BJ (cell line): ENCODE measurements at regions not wholly inside any gene's neighbourhood (a gene's known extent, or its start where the extent isn't known, plus 50 kb on each side); places are given as distances from the start of the nearest gene placed in this dataset.
"Not testable (repeated sequence)": the region's sequence is repeated elsewhere in the genome, so short reads cannot be mapped to it uniquely, and the experiment has no call there.

Source experiments
- CTCF ChIA-PET: fragments of 350-600 bp; formaldehyde crosslinking; extraction: SDS; loops from one replicate; lab custom pipeline; 2021; ENCODE audit warnings: antibody characterized with exemption, inconsistent platforms; lab: Yijun Ruan, JAX
- POLR2A ChIA-PET: fragments of 300-600 bp; sonication (Branson Sonifier 250); formaldehyde crosslinking; extraction: SDS; loops from one replicate; lab custom pipeline; 2021; ENCODE audit warnings: antibody characterized with exemption; lab: Charles Lee
- DNase-seq: peaks from one replicate; pipeline ENCODE4 v3.0.0-alpha.2; 2011; ENCODE audit warnings: low read depth
- H3K27me3 ChIP-seq: 2 replicates; pipeline ENCODE4 v1.6.0; 2011; ENCODE audit warnings: low read length; ENCODE audit not compliant: control insufficient read depth, insufficient read depth
- H3K36me3 ChIP-seq: 2 replicates; pipeline ENCODE4 v1.5.1; 2011; ENCODE audit warnings: low read length; ENCODE audit not compliant: control insufficient read depth, insufficient read depth
- H3K4me3 ChIP-seq: 2 replicates; pipeline ENCODE4 v1.5.1; 2011; ENCODE audit warnings: low read depth, mild to moderate bottlenecking, control low read depth, low read length
- CTCF ChIP-seq: IDR thresholded peaks from 2 replicates; pipeline ENCODE4 v1.5.1; 2011; ENCODE audit warnings: low read depth, mild to moderate bottlenecking, control low read depth, inconsistent platforms, low read length, moderate library complexity; ENCODE audit not compliant: insufficient read depth

GRCh38 chr2:16096962-16097361, 156.6 kb downstream of the MYCN start:
- Histone ChIP-seq H3K4me3 (no peak overlapping the region), H3K27me3 (no peaks in the 10 kb centered on the region), H3K36me3 (no peaks in the 10 kb centered on the region)
- DNase-seq = no peak
- POLR2A ChIA-PET = no interaction called here
- CTCF ChIA-PET = no interaction called here
- no peak for TF ChIP-seq CTCF

GRCh38 chr2:16095483-16095882, 155.1 kb downstream of the MYCN start:
- POLR2A ChIA-PET, CTCF ChIA-PET, H3K36me3 ChIP-seq, DNase-seq, H3K4me3 ChIP-seq, H3K27me3 ChIP-seq: not testable (repeated sequence)

GRCh38 chr2:16094811-16095210, 154.5 kb downstream of the MYCN start:
- Histone ChIP-seq H3K36me3 (no peaks in the 10 kb centered on the region), H3K4me3 (no peak overlapping the region), H3K27me3 (no peaks in the 10 kb centered on the region)
- POLR2A ChIA-PET = no interaction called here
- TF ChIP-seq CTCF = no peak
- CTCF ChIA-PET = no interaction called here
- DNase-seq = no peak

GRCh38 chr2:16093639-16094529, 153.5 kb downstream of the MYCN start:
- ChIA-PET CTCF (no interaction called here), POLR2A (no interaction called here)
- no peak overlapping the region for H3K4me3 ChIP-seq
- no peaks in the 10 kb centered on the region for H3K36me3 ChIP-seq
- DNase-seq = no peak
- H3K27me3 ChIP-seq = no peaks in the 10 kb centered on the region
- TF ChIP-seq CTCF = no peak

- ChIA-PET POLR2A (no interaction called here), CTCF (no interaction called here)
- Histone ChIP-seq H3K27me3 (no peaks in the 10 kb centered on the region), H3K4me3 (no peak overlapping the region), H3K36me3 (no peaks in the 10 kb centered on the region)
- DNase-seq = no peak
- no peak for TF ChIP-seq CTCF
Observed at GRCh38 chr2:16092861-16093638, 152.7 kb downstream of the MYCN start.
